H1 (cell line): ENCODE measurements at regions not wholly inside any gene's neighbourhood (a gene's known extent, or its start where the extent isn't known, plus 50 kb on each side); places are given as distances from the start of the nearest gene placed in this dataset.

Source experiments
- RBBP5 ChIP-seq: IDR thresholded peaks from 2 replicates; pipeline ENCODE4 v1.7.1; 2012; ENCODE audit warnings: low read depth, mild to moderate bottlenecking, inconsistent platforms, low read length, moderate library complexity, borderline replicate concordance
- TBP ChIP-seq: IDR thresholded peaks from 2 replicates; pipeline ENCODE4 v1.6.1; 2011; ENCODE audit warnings: low read depth, low read length, improper control_type of control experiment

DNA sequence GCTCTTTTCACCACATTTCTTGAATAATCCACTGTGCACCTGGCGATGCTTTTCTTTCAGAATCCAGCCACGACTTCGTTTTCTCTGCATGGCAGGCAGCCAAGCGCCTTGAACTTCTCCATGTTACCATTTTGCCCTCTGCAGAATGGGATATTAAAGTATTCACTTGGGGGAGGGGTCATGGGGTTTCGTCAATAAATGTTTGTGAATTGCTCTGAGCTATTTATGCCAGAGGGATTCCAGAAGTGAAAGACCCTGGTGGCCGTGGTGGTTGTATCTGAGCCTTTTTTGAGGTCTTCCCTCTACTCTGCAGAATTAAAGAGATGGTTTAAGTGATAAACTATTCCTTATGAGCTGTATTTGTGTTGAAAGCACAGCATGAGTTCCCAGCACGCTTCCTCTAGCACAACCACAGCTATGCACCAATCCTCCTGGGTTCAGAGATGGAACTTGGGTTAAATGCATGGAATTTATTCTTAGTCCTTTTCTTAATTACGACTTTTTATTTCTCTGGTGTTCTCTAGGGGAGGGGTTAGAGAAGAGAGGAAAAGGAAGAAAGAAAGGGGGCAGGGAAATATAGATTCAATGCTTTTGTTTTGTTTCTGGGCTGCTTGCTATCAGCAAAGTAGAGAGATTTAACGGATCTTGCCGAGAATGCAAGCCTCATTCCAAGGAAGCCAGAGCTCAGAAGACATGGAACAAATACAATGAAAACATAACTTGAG is 478.2 kb upstream of the TNC start (continued):
- no peak for TF ChIP-seq TBP
- TF ChIP-seq RBBP5: no peak
